Right lobe of liver (tissue), 6 donors: ENCODE measurements at regions not wholly inside any gene's neighbourhood (a gene's known extent, or its start where the extent isn't known, plus 50 kb on each side); places are given as distances from the start of the nearest gene placed in this dataset.

Experiments used
- ATAC-seq, 4 donors: fragments of 200-7000 bp; cut with Tn5 transposase; one replicate each; pipeline ENCODE4 v1.9.1; 2020; ENCODE audit warnings: mild to moderate bottlenecking in 4 of 4, moderate library complexity in 4 of 4
- DNase-seq, 3 donors: peaks; one replicate each; pipeline ENCODE4 v3.0.0-alpha.2; 2020
- H3K27ac ChIP-seq, 3 donors: fragments of 200-600 bp; one replicate each; pipeline ENCODE4 v1.8.0; 2022
- H3K27me3 ChIP-seq, 2 donors: fragments of 200-600 bp; one replicate each; pipeline ENCODE4 v1.8.0; 2022
- H3K36me3 ChIP-seq, 4 donors: fragments of 200-600 bp; sonication (generic) in 1 of 4; one replicate each; pipeline versions ENCODE4 v1.5.1 to v1.8.0; 2017 to 2022; ENCODE audit warnings: control low read depth in 1 of 4
- H3K4me1 ChIP-seq, 4 donors: fragments of 200-600 bp; sonication (generic) in 1 of 4; one replicate each; pipeline versions ENCODE4 v1.5.1 to v1.8.0; 2017 to 2022; ENCODE audit warnings: control low read depth in 1 of 4
- H3K4me3 ChIP-seq, 3 donors: fragments of 200-600 bp; one replicate each; pipeline ENCODE4 v1.8.0; 2022
- H3K9me3 ChIP-seq, 4 donors: fragments of 200-600 bp; sonication (generic) in 1 of 4; one replicate each; pipeline versions ENCODE4 v1.5.1 to v1.8.0; 2017 to 2022; ENCODE audit warnings: control low read depth in 1 of 4
- POLR2A ChIP-seq: fragments of 450-650 bp; IDR thresholded peaks from one replicate; pipeline ENCODE4 v1.6.1; 2017; ENCODE audit warnings: antibody characterized with exemption, mild to moderate bottlenecking
- WGBS: methylation state at CpG from one replicate; pipeline ENCODE4 v1.1.6; 2018; ENCODE audit warnings: low coverage, low lambda C conversion rate; ENCODE audit not compliant: insufficient coverage; ENCODE audit errors: missing lambda C conversion rate; 5-methylcytosine and 5-hydroxymethylcytosine counted together
- intact Hi-C, 2 donors: fragments of 100-400 bp; cut with DNase I; formaldehyde crosslinking; loops; one replicate each; pipeline versions ENCODE4 v1.11.2 to v1.14.1; 2022
- TF ChIP-seq, protein P1 (sequence below), 4 donors: fragments of 200-600 bp in 3 of 4; fragments of 450-650 bp in 1 of 4; IDR thresholded peaks; one replicate each; pipeline versions ENCODE4 v1.5.1 to v1.8.0; 2016 to 2022; ENCODE audit warnings: antibody characterized with exemption in 4 of 4, mild to moderate bottlenecking in 2 of 4
- donor health status: DM: no; HTN: yes; CAD: no.
- donor health status: DM: no; HTN: no; CAD: no.
- donor health status: DM: no; HTN: no; CAD: no.
- donor health status: DM: no; HTN: yes; CAD: no.
- donor health status: DM: no; HTN: yes; CAD: no.

DNA sequence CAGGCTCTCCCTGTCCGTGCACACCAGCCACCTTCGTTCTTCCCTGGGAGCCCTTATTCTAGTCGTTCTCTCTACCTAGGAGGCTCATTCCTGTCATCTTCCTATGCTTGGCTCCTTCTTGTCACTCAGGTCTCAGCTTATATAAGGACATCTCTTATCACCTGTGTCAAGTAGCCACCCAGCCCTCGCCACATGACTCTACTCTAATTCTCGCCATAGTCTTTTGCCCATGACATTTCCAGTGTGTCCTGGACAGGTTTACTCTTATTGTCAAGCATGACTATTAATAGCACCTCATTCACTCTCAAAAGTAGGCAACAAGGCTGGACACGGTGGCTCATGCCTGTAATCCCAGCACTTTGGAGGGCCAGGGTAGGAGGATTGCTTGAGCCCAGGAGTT lies 175.7 kb upstream of the NUDT4 start:
- ATAC-seq (no peak), DNase-seq (no peak)
- 91% methylated on average over 6 of the region's 6 CpGs for WGBS
- Histone ChIP-seq H3K36me3 (no peaks in the 10 kb centered on the region), H3K4me3 (no peak overlapping the region), H3K27me3 (no peaks in the 10 kb centered on the region), H3K9me3 (no peaks in the 10 kb centered on the region), H3K4me1 (no peaks in the 10 kb centered on the region), H3K27ac (no peak overlapping the region)
- intact Hi-C loops: no loop called here
- no peak for TF ChIP-seq POLR2A
- TF ChIP-seq, protein P1, sequence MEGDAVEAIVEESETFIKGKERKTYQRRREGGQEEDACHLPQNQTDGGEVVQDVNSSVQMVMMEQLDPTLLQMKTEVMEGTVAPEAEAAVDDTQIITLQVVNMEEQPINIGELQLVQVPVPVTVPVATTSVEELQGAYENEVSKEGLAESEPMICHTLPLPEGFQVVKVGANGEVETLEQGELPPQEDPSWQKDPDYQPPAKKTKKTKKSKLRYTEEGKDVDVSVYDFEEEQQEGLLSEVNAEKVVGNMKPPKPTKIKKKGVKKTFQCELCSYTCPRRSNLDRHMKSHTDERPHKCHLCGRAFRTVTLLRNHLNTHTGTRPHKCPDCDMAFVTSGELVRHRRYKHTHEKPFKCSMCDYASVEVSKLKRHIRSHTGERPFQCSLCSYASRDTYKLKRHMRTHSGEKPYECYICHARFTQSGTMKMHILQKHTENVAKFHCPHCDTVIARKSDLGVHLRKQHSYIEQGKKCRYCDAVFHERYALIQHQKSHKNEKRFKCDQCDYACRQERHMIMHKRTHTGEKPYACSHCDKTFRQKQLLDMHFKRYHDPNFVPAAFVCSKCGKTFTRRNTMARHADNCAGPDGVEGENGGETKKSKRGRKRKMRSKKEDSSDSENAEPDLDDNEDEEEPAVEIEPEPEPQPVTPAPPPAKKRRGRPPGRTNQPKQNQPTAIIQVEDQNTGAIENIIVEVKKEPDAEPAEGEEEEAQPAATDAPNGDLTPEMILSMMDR (IDR thresholded peaks at IDR 0.05): no peak

DNA sequence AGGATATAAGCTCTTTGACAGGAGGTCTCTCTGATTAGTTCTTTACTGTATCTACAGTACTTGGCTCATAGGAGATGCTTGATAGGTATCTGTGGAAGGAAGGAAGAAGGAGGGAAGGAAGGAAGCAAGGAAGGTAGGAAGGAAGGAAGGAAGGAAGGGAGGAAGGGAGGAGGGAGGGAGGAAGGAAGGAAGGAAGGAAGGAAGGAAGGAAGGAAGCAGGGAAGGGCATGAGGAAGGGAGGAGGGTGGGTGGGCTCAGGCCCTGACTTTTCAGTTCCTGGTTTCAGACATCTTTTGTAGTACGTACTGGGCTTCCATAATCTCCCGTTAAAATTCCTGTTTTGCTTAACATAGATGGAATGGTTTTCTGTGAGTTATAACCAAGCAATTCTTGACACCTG lies 175.0 kb upstream of the NUDT4 start:
- Histone ChIP-seq H3K4me1 (no peaks in the 10 kb centered on the region), H3K36me3 (no peaks in the 10 kb centered on the region), H3K9me3 (no peaks in the 10 kb centered on the region), H3K27ac (no peak overlapping the region), H3K4me3 (no peak overlapping the region), H3K27me3 (no peaks in the 10 kb centered on the region)
- intact Hi-C loops: no loop called here
- 75% methylated on average over 2 of the region's 2 CpGs for WGBS
- TF ChIP-seq, protein P1 (IDR thresholded peaks at IDR 0.05): no peak
- no peak for TF ChIP-seq POLR2A
- ATAC-seq (no peak), DNase-seq (no peak)

DNA sequence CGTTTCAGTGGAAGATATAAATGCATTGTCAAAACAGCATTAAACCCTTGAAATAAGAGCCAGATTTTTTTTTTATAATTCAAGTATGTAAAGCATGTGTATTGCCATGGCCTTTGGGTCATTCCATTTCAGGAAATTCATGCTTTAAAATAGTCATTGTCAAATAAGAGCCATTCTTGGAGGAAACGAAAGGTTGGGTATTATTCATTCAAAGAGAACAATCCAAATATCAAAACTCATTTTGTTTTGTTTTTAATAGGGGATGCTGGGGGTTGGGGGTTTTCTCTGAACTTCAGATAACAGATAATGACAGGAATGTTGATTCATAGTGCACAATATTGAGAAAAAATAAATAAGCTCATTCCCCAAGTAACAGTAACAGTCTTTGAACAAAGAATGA lies 174.4 kb upstream of the NUDT4 start:
- no peaks in the 10 kb centered on the region for H3K27me3 ChIP-seq
- DNase-seq (no peak), ATAC-seq (no peak)
- H3K4me3 ChIP-seq: no peak overlapping the region
- intact Hi-C loops: no loop called here
- H3K9me3 ChIP-seq: no peaks in the 10 kb centered on the region
- H3K36me3 ChIP-seq: no peaks in the 10 kb centered on the region
- H3K4me1 ChIP-seq: no peaks in the 10 kb centered on the region
- no peak overlapping the region for H3K27ac ChIP-seq
- 64% methylated on average over 2 of the region's 2 CpGs for WGBS
- TF ChIP-seq POLR2A: no peak
- TF ChIP-seq, protein P1 (IDR thresholded peaks at IDR 0.05): no peak

DNA sequence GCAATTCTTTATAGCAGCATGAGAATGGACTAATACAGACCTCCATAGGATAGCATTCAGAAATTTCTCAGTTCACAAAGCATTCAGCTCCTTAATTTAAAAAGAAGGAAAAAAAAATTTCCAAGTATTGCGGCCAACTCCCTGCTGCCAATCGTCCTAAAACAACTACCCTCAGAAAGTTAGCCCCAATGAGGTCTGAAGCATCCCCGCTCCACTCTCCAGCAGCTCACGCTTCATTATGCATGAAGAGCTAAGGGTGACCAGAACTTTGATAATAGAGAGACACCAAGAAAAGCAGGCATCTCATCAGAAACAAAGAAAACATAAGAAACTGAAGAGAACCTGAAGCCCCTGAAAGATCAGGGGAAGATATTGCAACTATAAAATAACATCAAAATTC lies 172.8 kb upstream of the NUDT4 start:
- intact Hi-C loops: no loop called here
- no peaks in the 10 kb centered on the region for H3K4me1 ChIP-seq
- H3K27me3 ChIP-seq: no peaks in the 10 kb centered on the region
- H3K9me3 ChIP-seq: no peaks in the 10 kb centered on the region
- DNase-seq: no peak
- TF ChIP-seq, protein P1 (IDR thresholded peaks at IDR 0.05): no peak
- TF ChIP-seq POLR2A: no peak
- ATAC-seq: no peak
- H3K4me3 ChIP-seq: no peak overlapping the region
- 85% methylated on average over 4 of the region's 4 CpGs for WGBS
- H3K36me3 ChIP-seq: no peaks in the 10 kb centered on the region
- no peak overlapping the region for H3K27ac ChIP-seq

DNA sequence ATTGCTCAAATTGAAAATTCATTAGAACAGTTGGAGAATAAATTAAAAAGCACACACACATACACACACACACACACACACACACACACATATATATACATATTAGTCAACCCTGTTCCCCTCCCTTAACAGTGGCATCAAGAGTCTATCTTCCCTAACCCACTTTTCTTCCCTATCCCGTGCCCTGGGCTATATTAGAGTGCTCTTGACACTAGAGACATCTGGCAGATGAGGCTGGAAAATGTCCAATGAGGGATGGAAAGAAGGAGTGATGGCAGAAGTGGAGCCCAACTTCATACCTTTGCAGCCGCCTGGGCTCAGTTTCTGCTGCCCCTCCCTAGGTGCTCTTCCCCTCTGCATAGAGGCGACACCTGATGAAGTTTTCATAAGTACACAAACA lies 172.4 kb upstream of the NUDT4 start:
- Histone ChIP-seq H3K9me3 (no peaks in the 10 kb centered on the region), H3K4me3 (no peak overlapping the region), H3K4me1 (no peaks in the 10 kb centered on the region), H3K36me3 (no peaks in the 10 kb centered on the region), H3K27me3 (no peaks in the 10 kb centered on the region), H3K27ac (no peak overlapping the region)
- ATAC-seq (no peak), DNase-seq (no peak)
- 90% methylated on average over 2 of the region's 3 CpGs for WGBS
- TF ChIP-seq POLR2A: no peak
- TF ChIP-seq, protein P1 (IDR thresholded peaks at IDR 0.05): no peak
- intact Hi-C loops: no loop called here
